Stimulated activated effector memory CD8-positive, alpha-beta T cell treated with anti-CD3 and anti-CD28 coated beads, Interleukin-12 subunit alpha, Interleukin-12 subunit beta, amount 100 ng/mL, for 72 hours (primary cell): ENCODE measurements at regions not wholly inside any gene's neighbourhood (a gene's known extent, or its start where the extent isn't known, plus 50 kb on each side); places are given as distances from the start of the nearest gene placed in this dataset.
A peak's percentile ranks its signal among the peaks of the same experiment; 100 is the strongest.

Experiments
- ATAC-seq: fragments of 150-1000 bp; cut with Tn5 transposase; 2 replicates; pipeline ENCODE4 v1.10.0; 2021
- DNase-seq, 2 donors: peaks; one replicate each; pipeline ENCODE4 v3.0.0; 2021 to 2022; ENCODE audit warnings: low spot score in 2 of 2
- H3K27ac Mint-ChIP-seq: one replicate; pipeline ENCODE4 v1.8.0; 2022; ENCODE audit warnings: mild to moderate bottlenecking, mixed read lengths
- H3K36me3 Mint-ChIP-seq: one replicate; pipeline ENCODE4 v1.8.0; 2022; ENCODE audit warnings: mild to moderate bottlenecking, mixed read lengths
- H3K4me1 Mint-ChIP-seq: one replicate; pipeline ENCODE4 v1.8.0; 2022; ENCODE audit warnings: mixed read lengths
- H3K4me3 Mint-ChIP-seq: one replicate; pipeline ENCODE4 v1.8.0; 2022; ENCODE audit warnings: mild to moderate bottlenecking, mixed read lengths
- H3K9me3 Mint-ChIP-seq: one replicate; pipeline ENCODE4 v1.8.0; 2022; ENCODE audit warnings: mixed read lengths

DNA sequence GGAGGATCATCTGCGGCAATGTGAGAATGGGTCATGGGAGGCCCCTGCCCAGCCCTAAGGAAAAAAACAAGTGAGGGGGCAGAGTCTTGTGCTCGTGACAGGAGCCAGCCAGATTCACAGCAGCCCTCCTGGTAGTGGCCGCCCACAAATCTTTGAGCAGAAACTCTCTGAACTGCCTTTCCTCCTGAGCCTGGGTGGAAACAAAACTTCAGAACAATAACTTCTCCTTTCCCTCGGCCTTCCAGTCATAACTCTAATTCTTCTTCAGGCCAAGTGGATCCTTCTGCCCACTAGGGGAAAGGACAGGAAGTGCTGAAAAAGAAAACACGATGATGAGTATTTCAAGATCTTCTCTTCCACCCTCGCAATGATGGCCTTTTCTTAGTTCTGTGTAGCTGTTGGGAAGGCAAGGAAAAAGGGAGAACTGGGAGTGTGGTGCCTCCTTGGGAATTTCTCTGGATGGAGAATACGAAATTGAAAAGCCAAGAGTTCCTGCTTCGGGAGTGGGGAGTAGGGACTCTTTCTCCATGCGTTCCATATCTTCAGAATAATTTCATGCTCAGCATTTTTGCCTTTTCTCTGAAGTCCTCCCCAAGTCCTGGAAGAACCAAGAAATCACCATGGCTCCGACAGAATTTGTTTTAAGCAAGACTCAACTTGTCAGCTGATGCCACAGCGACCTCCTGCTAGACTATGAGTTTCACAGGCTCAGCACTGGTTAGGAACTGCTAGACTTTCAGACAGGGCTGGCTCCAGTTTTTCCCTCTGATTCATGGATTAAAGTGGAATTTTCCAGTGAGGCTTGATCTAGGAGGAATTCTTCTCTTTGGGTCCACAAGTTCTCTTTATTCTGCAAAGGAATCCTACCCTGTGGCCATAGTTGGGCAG, 188.9 kb downstream of the CAND1 start:
- Mint-ChIP-seq H3K9me3 (no peaks in the 10 kb centered on the region), H3K4me3 (no peak overlapping the region), H3K36me3 (no peaks in the 10 kb centered on the region), H3K27ac (no peak overlapping the region), H3K4me1 (peaks cover 4% of the 10 kb centered on the region)
- ATAC-seq = no peak
- no peak for DNase-seq

DNA sequence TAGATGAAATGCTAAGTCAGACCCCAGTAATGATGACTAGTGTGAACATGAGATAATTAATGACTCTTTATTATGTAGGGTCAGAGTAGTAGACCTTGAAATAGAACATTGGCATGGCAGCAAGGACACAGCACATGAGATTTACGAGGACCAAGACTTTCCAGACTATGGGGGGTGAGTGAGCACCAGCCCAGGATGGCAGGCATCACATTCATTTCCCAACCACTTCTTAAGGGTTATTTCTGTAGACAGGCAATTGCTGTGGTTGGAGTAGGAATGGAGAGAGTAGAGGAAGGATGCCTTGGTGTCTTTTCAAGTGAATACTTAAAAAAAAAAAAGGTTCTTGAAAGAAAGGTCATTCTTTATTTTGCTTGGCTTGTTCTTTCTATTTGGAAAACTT, 189.4 kb upstream of the DYRK2 start:
- Mint-ChIP-seq H3K4me1 (no peaks in the 10 kb centered on the region), H3K27ac (no peak overlapping the region), H3K9me3 (no peaks in the 10 kb centered on the region), H3K36me3 (no peaks in the 10 kb centered on the region), H3K4me3 (no peak overlapping the region)
- DNase-seq (no peak), ATAC-seq (no peak)

DNA sequence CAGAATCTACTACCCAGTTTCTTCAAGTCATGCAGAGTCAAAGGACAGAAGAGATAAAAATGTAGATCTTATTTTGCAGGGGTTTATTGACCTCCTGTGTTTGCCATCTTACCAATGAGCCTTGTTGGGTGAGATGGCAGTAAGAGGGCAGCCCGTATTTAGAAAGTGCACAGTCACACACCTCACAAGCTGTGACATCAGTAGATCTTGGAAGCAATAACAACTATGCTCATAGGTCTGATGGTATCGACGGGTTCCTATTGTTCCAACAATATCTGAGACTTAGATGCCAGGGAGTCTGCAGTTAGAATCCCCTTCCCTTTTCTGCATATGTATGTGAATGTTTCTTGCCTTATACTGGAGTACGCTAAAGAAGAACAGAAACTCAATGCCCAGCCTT, 189.0 kb upstream of the DYRK2 start:
- DNase-seq (no peak), ATAC-seq (no peak)
- H3K27ac Mint-ChIP-seq = no peak overlapping the region
- no peaks in the 10 kb centered on the region for H3K36me3 Mint-ChIP-seq
- H3K4me1 Mint-ChIP-seq = no peaks in the 10 kb centered on the region
- H3K4me3 Mint-ChIP-seq = no peak overlapping the region
- no peaks in the 10 kb centered on the region for H3K9me3 Mint-ChIP-seq

DNA sequence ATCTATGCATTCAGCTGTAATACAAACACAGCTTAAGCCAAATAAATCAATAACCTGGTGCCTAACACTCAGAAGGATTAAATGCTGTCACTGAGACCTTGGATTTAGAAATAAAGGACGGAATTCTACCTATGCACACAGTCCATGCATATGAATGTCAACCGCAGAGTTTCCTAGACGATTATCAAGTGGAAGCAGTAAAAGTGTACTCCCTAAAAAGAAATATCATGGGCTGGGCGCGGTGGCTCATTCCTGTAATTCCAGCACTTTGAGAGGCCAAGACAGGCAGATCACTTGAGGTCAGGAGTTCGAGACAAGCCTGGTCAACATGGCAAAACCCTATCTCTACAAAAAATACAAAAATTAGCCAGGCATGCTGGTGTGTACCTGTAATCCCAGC, 188.2 kb upstream of the DYRK2 start:
- no peak for DNase-seq
- Mint-ChIP-seq H3K9me3 (no peaks in the 10 kb centered on the region), H3K36me3 (no peaks in the 10 kb centered on the region), H3K27ac (no peak overlapping the region), H3K4me1 (no peaks in the 10 kb centered on the region), H3K4me3 (no peak overlapping the region)
- ATAC-seq = no peak

DNA sequence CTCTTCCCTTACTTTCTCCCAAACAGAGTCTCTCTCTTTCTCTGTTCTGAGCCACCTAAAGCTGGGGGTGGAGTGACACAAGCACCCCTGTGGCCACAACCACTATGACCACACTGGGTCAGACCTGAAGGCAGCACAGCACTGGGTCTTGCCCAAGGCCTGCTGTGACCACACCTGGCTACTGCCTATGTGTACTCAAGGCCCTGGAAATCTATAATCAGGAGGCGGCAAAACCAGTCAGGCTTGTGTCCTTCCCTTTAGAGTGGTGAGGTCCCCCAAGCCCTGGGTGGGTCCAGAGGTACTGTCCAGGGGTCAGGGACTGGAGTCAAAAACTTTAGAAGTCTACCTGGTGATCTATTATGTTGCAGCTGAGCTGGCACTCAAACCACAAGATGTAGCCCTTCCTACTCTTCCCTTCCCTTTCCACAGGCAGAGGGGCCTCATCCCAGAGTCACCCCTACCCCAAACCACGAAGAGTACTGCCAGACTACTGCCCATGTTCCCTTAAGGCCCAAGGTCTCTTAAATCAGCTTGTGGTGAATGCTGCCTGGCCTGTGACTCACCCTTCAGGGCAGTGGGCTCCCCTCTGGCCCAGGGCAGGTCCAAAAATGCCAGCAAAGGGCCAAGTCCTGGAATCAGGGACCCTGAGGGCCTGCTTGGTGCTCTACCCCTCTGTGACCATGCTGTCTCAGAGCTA, 179.8 kb upstream of the DYRK2 start:
- Mint-ChIP-seq H3K27ac (no peak overlapping the region), H3K4me3 (no peak overlapping the region), H3K4me1 (no peaks in the 10 kb centered on the region)

DNA sequence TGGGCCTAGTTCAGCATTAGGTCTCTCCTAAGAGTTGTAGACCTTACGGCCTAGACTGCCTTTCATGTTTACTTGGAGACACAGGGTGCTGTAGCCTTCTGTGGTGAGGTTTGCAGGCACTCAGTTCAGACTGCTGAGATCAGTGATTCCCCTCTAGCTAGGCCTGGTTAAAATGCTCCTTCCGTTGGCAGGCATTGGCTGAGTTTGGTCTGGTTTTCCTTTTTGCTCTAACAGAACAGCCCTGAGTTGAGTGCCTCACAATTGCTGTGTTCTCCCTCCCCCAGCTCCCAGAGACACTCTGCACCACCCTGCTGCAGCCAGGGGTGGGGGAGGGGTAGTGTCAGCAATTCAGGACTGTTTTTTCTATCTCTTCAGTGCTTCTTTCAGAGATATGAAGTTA, 178.9 kb upstream of the DYRK2 start:
- ATAC-seq = no peak
- Mint-ChIP-seq H3K9me3 (peaks cover 14% of the 10 kb centered on the region), H3K27ac (no peak overlapping the region), H3K4me1 (no peaks in the 10 kb centered on the region), H3K36me3 (no peaks in the 10 kb centered on the region), H3K4me3 (no peak overlapping the region)
- no peak for DNase-seq

More for the DNA sequence above, 179.8 kb upstream of the DYRK2 start:
- ATAC-seq = no peak
- Mint-ChIP-seq H3K9me3 (peaks cover 14% of the 10 kb centered on the region), H3K36me3 (no peaks in the 10 kb centered on the region)
- no peak for DNase-seq

DNA sequence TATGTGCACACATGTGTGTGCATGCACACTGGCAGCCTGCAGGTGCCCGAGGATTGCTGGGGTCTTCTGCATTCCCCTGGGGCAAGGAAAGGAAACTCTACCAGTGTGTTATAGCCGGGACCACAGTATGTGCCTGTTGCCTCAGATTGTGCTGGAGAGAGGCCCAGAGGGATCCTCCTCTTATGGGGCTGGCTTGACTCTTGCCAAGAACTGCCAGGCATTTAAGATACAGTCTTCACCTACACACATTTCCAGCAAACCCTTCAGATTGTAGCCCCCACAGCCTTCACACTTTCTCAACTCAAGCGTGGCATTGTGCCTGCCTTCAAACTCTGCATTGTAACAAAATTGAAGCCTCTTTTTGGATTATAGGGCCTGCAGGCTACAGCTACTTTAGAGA, 176.7 kb upstream of the DYRK2 start:
- H3K9me3 Mint-ChIP-seq = peaks cover 7% of the 10 kb centered on the region

DNA sequence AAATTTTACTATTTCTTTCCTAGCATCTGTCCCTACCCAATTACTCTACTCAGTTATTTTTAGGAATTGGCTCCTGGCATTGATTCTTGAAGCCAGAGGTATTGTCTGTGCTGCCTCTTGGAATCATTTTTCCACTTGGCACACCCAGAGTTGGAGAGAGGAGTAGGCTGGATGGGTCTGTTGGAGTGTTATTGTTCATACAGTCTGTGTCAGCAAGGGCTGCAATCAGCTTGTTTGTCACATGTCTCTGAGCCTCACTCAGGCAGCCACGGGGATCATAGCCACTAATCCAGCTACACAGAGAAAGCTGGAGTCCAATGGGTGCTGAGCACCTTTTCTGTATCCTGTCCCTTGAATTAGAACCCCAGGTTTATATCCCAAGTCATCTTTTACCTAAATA, 176.0 kb upstream of the DYRK2 start:
- H3K9me3 Mint-ChIP-seq = peaks cover 2% of the 10 kb centered on the region
- no peaks in the 10 kb centered on the region for H3K4me1 Mint-ChIP-seq
- no peak for ATAC-seq
- H3K27ac Mint-ChIP-seq = no peak overlapping the region
- H3K36me3 Mint-ChIP-seq = no peaks in the 10 kb centered on the region
- DNase-seq = no peak
- H3K4me3 Mint-ChIP-seq = no peak overlapping the region

More for the DNA sequence above, 176.7 kb upstream of the DYRK2 start:
- no peak overlapping the region for H3K4me3 Mint-ChIP-seq
- no peaks in the 10 kb centered on the region for H3K4me1 Mint-ChIP-seq
- ATAC-seq (no peak), DNase-seq (no peak)
- H3K27ac Mint-ChIP-seq = no peak overlapping the region
- H3K36me3 Mint-ChIP-seq = no peaks in the 10 kb centered on the region

DNA sequence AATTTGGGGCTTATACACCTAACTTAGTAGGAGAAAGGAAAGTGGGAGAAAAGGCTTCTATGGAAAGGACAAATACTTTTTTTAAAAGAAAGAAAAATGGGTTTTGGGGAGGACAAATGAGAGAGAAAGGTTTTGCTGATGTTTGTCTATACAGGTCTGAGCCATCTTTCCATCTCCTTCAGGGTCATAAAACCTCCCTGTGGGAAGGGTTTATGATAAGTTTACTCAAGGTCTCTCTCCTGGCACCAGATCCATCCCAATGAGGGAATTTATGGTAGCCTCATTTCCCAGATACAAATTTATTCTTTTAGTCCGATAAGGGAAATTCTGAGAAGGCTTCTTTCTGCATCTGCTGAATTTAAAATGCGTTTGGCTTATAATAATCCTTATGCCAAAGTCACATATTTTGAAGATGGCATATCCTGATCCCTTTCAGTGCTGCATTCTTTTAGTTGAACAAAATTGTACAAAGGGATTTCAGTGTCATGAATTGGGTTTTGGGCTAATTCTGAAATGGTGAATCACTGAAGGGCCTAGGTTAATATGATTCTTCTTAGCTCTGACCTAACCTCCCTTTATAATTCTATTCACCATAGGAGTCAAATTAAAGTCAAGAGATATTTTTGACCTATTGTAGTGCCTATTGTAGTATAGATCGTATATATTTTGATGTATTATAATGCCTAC, 173.5 kb upstream of the DYRK2 start:
- Mint-ChIP-seq H3K4me1 (no peaks in the 10 kb centered on the region), H3K36me3 (no peaks in the 10 kb centered on the region), H3K4me3 (no peak overlapping the region), H3K9me3 (no peaks in the 10 kb centered on the region), H3K27ac (no peak overlapping the region)
- no peak for ATAC-seq
- DNase-seq = no peak

DNA sequence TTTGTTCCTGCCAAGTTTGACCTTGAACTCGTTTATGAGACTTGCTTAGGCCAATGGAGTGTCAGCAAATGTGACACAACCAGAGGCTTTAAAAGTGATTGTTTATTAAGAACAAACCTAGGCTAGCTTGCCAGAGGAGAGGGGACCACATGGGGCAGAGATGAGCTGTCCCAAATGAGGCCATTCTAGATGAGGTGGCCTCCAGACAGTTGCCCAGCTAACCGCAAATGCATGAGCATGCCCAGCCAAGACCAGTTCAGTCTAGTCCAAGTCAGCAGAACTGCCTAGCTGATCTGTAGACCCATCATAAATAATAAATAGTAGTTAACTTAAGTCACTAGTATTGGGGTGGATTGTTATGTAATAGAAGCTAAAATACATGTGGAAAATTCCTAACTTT, 172.8 kb upstream of the DYRK2 start:
- DNase-seq (no peak), ATAC-seq (no peak)
- Mint-ChIP-seq H3K36me3 (no peaks in the 10 kb centered on the region), H3K27ac (no peak overlapping the region), H3K9me3 (no peaks in the 10 kb centered on the region), H3K4me1 (no peaks in the 10 kb centered on the region), H3K4me3 (no peak overlapping the region)

DNA sequence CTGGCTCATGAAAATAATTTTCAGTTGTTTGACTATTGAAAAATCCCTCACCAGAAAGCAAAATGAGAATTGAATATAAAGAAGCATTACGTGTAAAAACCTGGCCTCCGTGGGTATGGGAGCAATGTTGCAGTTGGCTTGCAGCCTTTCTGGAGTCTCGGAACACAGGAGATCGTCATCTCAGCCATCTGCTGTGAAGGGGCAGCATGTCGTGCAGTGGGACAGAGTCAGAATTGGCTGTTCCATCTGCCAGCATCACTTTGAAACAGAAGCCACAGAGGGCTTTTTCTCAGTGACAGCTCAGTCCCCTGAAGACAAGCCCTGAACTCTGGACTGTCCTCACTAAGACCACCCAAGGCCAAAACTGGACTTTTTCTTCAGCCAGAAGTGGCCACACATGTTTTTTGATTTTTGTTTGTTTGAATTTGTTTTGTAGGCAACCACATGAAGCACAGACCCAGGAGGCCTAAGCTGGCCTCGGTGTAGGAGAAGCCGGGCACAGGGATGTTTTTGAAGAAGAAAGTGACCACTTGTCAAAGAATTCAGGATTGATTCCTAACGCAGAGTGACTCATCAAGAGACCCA, 170.8 kb upstream of the DYRK2 start:
- no peak overlapping the region for H3K4me3 Mint-ChIP-seq
- DNase-seq = no peak

DNA sequence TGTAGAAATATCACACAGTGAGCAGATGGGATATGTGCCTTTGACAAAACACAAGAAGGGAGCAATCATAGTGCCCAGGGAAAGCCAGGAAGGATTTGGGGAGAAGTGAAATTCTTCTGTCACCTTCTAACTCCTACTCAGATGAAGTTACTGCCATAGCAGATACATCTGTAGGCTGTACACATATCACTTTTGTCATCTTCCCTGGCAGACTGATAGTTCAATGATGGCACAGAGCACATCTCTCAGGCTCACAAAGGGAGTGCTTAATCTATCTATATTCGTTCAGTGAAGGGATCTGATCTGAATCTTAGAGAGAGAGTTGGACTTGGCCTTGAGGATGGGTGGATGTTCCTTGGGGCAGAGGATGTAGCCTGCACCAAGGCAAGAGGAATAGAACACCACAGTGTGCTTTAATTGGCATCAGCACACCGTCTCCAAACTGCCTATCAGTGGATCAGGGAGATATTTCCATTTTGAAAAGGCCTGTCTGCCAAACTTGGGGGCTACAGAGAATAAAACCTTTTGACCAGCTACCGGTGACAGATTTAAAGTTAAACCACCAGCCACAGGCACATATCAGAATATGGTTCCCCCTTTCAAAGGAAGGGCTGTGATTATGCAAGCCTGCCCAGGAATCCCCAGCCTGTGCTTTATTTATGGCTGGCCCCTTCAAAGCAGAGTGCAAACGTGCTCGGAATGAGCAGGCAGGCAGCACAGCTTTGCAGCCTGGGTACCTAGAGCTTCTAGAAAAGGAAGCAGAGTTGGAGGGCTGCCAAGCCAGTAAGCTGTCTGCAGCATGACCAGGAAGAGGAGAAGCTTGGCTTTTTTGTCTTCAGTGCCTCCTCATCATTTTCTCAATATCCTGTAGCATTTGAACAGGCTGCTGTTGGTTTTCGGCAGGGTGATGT, 165.5 kb upstream of the DYRK2 start:
- H3K36me3 Mint-ChIP-seq = no peaks in the 10 kb centered on the region
- no peak overlapping the region for H3K4me3 Mint-ChIP-seq
- DNase-seq (peak; percentile 25 to 76), ATAC-seq (peak; percentile 92)
- H3K27ac Mint-ChIP-seq = peak overlapping the region; percentile 56
- no peaks in the 10 kb centered on the region for H3K9me3 Mint-ChIP-seq
- peaks cover 33% of the 10 kb centered on the region for H3K4me1 Mint-ChIP-seq

More for the DNA sequence above, 170.8 kb upstream of the DYRK2 start:
- Mint-ChIP-seq H3K27ac (no peak overlapping the region), H3K9me3 (no peaks in the 10 kb centered on the region), H3K36me3 (no peaks in the 10 kb centered on the region), H3K4me1 (peaks cover 8% of the 10 kb centered on the region)
- ATAC-seq = no peak

DNA sequence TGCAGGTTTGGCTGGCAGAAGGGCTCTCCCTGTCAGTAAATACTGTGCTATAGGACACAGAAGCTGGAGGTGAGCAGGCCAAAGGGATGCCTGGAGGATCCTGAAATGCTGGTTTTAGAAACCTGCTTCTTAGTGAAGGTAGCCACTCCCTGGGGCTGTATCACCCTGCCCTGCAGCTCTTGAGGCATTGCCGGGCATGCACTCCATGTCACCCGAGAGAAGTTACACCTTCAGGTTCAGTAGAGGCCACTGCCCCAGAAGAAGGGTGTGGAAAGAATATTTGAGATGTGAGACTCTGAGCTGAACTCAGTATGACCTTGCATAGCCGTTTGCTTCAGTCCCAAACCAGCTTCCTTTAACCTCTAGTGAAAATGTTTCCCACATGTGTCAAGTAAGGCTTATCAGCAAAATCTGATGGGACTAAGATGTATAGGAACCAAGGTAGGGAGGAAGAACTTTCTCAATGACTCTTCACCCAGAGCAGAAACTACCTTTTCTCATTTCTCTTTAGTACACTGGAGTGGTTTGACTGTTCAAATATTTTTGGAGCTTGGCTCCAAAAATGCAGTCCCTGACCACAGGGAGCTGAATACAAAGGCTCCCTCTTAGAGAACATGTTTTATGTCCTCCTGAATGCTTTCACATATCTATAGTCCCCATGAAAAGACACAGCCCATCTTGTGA, 164.5 kb upstream of the DYRK2 start:
- peak overlapping the region; percentile 77 for H3K27ac Mint-ChIP-seq
- ATAC-seq (peak; percentile 39), DNase-seq (no peak)
- H3K4me3 Mint-ChIP-seq = no peak overlapping the region
- H3K9me3 Mint-ChIP-seq = peaks cover 1% of the 10 kb centered on the region
- H3K36me3 Mint-ChIP-seq = no peaks in the 10 kb centered on the region
- H3K4me1 Mint-ChIP-seq = peaks cover 33% of the 10 kb centered on the region

DNA sequence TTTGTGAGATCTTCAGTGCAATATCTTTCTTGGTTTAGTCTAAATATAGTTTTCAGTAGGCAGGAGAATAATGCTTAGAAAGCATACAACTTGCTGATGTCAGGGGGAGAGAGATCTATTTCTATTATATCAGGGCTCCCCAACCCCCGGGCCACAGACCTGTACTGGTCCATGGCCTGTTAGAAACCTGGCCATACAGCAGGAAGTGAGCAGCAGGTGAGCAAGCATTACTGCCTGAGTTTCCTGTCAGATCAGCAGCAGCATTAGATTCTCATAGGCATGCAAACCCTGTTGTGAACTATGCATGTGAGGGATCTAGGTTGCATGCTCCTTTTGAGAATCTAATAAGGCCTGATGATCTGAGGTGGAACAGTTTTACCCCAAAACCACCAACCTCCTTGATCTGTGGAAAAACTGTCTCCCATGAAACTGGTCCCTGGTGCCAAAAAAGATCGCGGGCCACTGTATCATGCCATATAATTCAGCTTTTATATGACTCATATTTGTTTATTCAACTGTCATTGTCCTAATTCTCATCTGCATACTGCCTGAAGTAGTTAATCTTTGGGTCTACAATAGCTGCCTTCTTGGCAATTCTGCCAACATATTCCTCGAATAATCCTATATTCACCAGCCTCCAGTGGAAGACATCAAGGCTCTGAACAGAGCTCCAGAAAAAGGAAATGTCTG, 163.6 kb upstream of the DYRK2 start:
- peak overlapping the region; percentile 77 for H3K27ac Mint-ChIP-seq
- H3K4me3 Mint-ChIP-seq = no peak overlapping the region
- ATAC-seq (no peak), DNase-seq (no peak)
- H3K4me1 Mint-ChIP-seq = peaks cover 33% of the 10 kb centered on the region
- no peaks in the 10 kb centered on the region for H3K36me3 Mint-ChIP-seq
- H3K9me3 Mint-ChIP-seq = peaks cover 7% of the 10 kb centered on the region
